ENCODE measurements at regions not wholly inside any gene's neighbourhood (a gene's known extent, or its start where the extent isn't known, plus 50 kb on each side); places are given as distances from the start of the nearest gene placed in this dataset.

- TF ChIP-seq, protein P1, sequence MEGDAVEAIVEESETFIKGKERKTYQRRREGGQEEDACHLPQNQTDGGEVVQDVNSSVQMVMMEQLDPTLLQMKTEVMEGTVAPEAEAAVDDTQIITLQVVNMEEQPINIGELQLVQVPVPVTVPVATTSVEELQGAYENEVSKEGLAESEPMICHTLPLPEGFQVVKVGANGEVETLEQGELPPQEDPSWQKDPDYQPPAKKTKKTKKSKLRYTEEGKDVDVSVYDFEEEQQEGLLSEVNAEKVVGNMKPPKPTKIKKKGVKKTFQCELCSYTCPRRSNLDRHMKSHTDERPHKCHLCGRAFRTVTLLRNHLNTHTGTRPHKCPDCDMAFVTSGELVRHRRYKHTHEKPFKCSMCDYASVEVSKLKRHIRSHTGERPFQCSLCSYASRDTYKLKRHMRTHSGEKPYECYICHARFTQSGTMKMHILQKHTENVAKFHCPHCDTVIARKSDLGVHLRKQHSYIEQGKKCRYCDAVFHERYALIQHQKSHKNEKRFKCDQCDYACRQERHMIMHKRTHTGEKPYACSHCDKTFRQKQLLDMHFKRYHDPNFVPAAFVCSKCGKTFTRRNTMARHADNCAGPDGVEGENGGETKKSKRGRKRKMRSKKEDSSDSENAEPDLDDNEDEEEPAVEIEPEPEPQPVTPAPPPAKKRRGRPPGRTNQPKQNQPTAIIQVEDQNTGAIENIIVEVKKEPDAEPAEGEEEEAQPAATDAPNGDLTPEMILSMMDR (IDR thresholded peaks at IDR 0.05), result no peak
- TF ChIP-seq ZNF423 (CRISPR knock-in tag; IDR thresholded peaks at IDR 0.05), result no peak
- no peak for TF ChIP-seq HMGXB4 (CRISPR knock-in tag; IDR thresholded peaks at IDR 0.05)
- TF ChIP-seq ZNF263 (CRISPR knock-in tag; IDR thresholded peaks at IDR 0.05; ENCODE audit: low read depth), result no peak
- TF ChIP-seq ZNF671 (CRISPR knock-in tag; IDR thresholded peaks at IDR 0.05), result no peak
- TF ChIP-seq IRF2 (CRISPR knock-in tag; IDR thresholded peaks at IDR 0.05; ENCODE audit: borderline replicate concordance, low read depth), result no peak
- TF ChIP-seq TCF7 (CRISPR knock-in tag; IDR thresholded peaks at IDR 0.05; ENCODE audit: low read depth), result no peak
Observed at GRCh38 chr1:4960336-4960735, 305.9 kb downstream of the AJAP1 start.

Data from WTC11 (cell line).